ENCODE measurements at regions not wholly inside any gene's neighbourhood (a gene's known extent, or its start where the extent isn't known, plus 50 kb on each side); places are given as distances from the start of the nearest gene placed in this dataset.

GRCh38 chr2:14350856-14351255 lies 281.7 kb upstream of the LRATD1 start:
- Histone ChIP-seq H3K27me3 (ENCODE audit: control insufficient read depth in 2 of 2, insufficient read depth in 2 of 2, low read length in 2 of 2) (no peaks in the 10 kb centered on the region), H3K4me3 (replicated peaks in 1 of 3; ENCODE audit: insufficient read depth in 1 of 3, low read depth in 1 of 3, low read length in 3 of 3) (no peak overlapping the region), H3K4me1 (ENCODE audit: control insufficient read depth, extremely low read depth, insufficient read depth, low read length) (no peaks in the 10 kb centered on the region), H3K9me1 (replicated peaks; ENCODE audit: control insufficient read depth, extremely low read depth, insufficient read depth, low read length) (no peaks in the 10 kb centered on the region), H2AFZ (ENCODE audit: low read depth, low read length) (no peak overlapping the region), H4K20me1 (replicated peaks; ENCODE audit: control insufficient read depth, extremely low read depth, insufficient read depth, low read length) (no peaks in the 10 kb centered on the region), H3K9ac (replicated peaks; ENCODE audit: extremely low read depth, insufficient read depth, low read length) (no peak overlapping the region), H3K79me2 (ENCODE audit: control insufficient read depth, insufficient read depth, low read length) (no peaks in the 10 kb centered on the region), H3K27ac (ENCODE audit: insufficient read depth, low read depth, low read length) (no peak overlapping the region), H3K9me3 (replicated peaks; ENCODE audit: control insufficient read depth, insufficient read depth, low read length) (peaks cover 5% of the 10 kb centered on the region), H3K4me2 (ENCODE audit: insufficient read depth, low read length) (no peak overlapping the region), H3K36me3 (ENCODE audit: control insufficient read depth in 2 of 2, extremely low read depth in 1 of 2, insufficient read depth in 2 of 2, low read length in 2 of 2) (no peaks in the 10 kb centered on the region)
- CTCF ChIA-PET, result no interaction called here
- no TSS peak for BruUV-seq (replicated peaks)
- intact Hi-C loops (cut with micrococcal nuclease) (no loop called here), dilution Hi-C loops (cut with MboI; ENCODE audit: extremely low pct_ligation_motif_present, low sequenced_read_pairs) (no loop called here)
- TF ChIP-seq MYC (IDR thresholded peaks at IDR 0.05; ENCODE audit: low read depth, low read length) (no peak), EZH2 (IDR thresholded peaks at IDR 0.05; ENCODE audit: borderline replicate concordance, low read depth, low read length, severe bottlenecking) (no peak), POLR2AphosphoS5 (IDR thresholded peaks at IDR 0.05; ENCODE audit: insufficient read depth, low read depth, low read length) (no peak), JUN (IDR thresholded peaks at IDR 0.05; ENCODE audit: borderline replicate concordance, insufficient read depth, insufficient read length, low read depth) (no peak), POLR2A (IDR thresholded peaks at IDR 0.05; ENCODE audit: low read depth, low read length) (no peak)
- no peak for FAIRE-seq
- POLR2A ChIA-PET, result no interaction called here
- DNase-seq (ENCODE audit: low read depth, low spot score), result no peak

GRCh38 chr2:14352067-14352466 lies 280.4 kb upstream of the LRATD1 start:
- Histone ChIP-seq H3K4me3 (replicated peaks in 1 of 3; ENCODE audit: insufficient read depth in 1 of 3, low read depth in 1 of 3, low read length in 3 of 3) (no peak overlapping the region), H3K4me2 (ENCODE audit: insufficient read depth, low read length) (no peak overlapping the region), H3K9me3 (replicated peaks; ENCODE audit: control insufficient read depth, insufficient read depth, low read length) (peaks cover 5% of the 10 kb centered on the region), H3K79me2 (ENCODE audit: control insufficient read depth, insufficient read depth, low read length) (no peaks in the 10 kb centered on the region), H3K4me1 (ENCODE audit: control insufficient read depth, extremely low read depth, insufficient read depth, low read length) (no peaks in the 10 kb centered on the region), H3K27ac (ENCODE audit: insufficient read depth, low read depth, low read length) (no peak overlapping the region), H3K36me3 (ENCODE audit: control insufficient read depth in 2 of 2, extremely low read depth in 1 of 2, insufficient read depth in 2 of 2, low read length in 2 of 2) (no peaks in the 10 kb centered on the region), H3K9ac (replicated peaks; ENCODE audit: extremely low read depth, insufficient read depth, low read length) (no peak overlapping the region), H2AFZ (ENCODE audit: low read depth, low read length) (no peak overlapping the region), H3K27me3 (ENCODE audit: control insufficient read depth in 2 of 2, insufficient read depth in 2 of 2, low read length in 2 of 2) (no peaks in the 10 kb centered on the region), H4K20me1 (replicated peaks; ENCODE audit: control insufficient read depth, extremely low read depth, insufficient read depth, low read length) (no peaks in the 10 kb centered on the region), H3K9me1 (replicated peaks; ENCODE audit: control insufficient read depth, extremely low read depth, insufficient read depth, low read length) (no peaks in the 10 kb centered on the region)
- CTCF ChIA-PET, result no interaction called here
- intact Hi-C loops (cut with micrococcal nuclease) (no loop called here), dilution Hi-C loops (cut with MboI; ENCODE audit: extremely low pct_ligation_motif_present, low sequenced_read_pairs) (no loop called here)
- POLR2A ChIA-PET, result no interaction called here
- no TSS peak for BruUV-seq (replicated peaks)
- DNase-seq (ENCODE audit: low read depth, low spot score), result no peak
- no peak for FAIRE-seq
- TF ChIP-seq MYC (IDR thresholded peaks at IDR 0.05; ENCODE audit: low read depth, low read length) (no peak), EZH2 (IDR thresholded peaks at IDR 0.05; ENCODE audit: borderline replicate concordance, low read depth, low read length, severe bottlenecking) (no peak), MAX (IDR thresholded peaks at IDR 0.05; ENCODE audit: insufficient read depth, insufficient read length) (no peak), JUN (IDR thresholded peaks at IDR 0.05; ENCODE audit: borderline replicate concordance, insufficient read depth, insufficient read length, low read depth) (no peak)

Measured in endothelial cell of umbilical vein (primary cell).